HCT116 (cell line): ENCODE measurements at regions not wholly inside any gene's neighbourhood (a gene's known extent, or its start where the extent isn't known, plus 50 kb on each side); places are given as distances from the start of the nearest gene placed in this dataset.

Experiments used
- ATAC-seq: fragments of 200-7000 bp; cut with Tn5 transposase; 2 replicates; pipeline ENCODE4 v1.9.1; 2020; ENCODE audit warnings: mild to moderate bottlenecking, moderate library complexity
- BruUV-seq: library from RNA; stranded (reverse); fragments of 400-500 nt; replicated peaks from 2 replicates; lab custom pipeline; 2021; lab: Mats Ljungman, UMichigan
- CTCF ChIA-PET: fragments of 300-600 bp; sonication (Branson Sonifier 250); formaldehyde crosslinking; loops from one replicate; lab custom pipeline; 2021; ENCODE audit warnings: antibody characterized with exemption; lab: Charles Lee
- POLR2A ChIA-PET: fragments of 300-600, 350-600 bp; sonication (Branson Sonifier 250); formaldehyde crosslinking; loops from one replicate; lab custom pipeline; 2021; ENCODE audit warnings: antibody characterized with exemption; lab: Charles Lee
- RAD21 ChIA-PET, 2 experiments: fragments of 300-600 bp; sonication (Branson Sonifier 250); formaldehyde crosslinking; loops; one replicate each; lab custom pipeline; 2023; ENCODE audit warnings: low total read pairs in 2 of 2; ENCODE audit not compliant: uncharacterized antibody in 2 of 2, unreplicated experiment in 2 of 2, low non-redundant PET in 1 of 2; lab: Charles Lee
- DNase-seq: peaks from one replicate; pipeline ENCODE4 v3.0.0-alpha.2; 2010; ENCODE audit warnings: low read depth, low spot score
- H2AFZ ChIP-seq: fragments of 200-600 bp; shearing (Covaris generic), sonication (generic); 2 replicates; pipeline ENCODE4 v1.6.1; 2017; ENCODE audit warnings: low read depth, mixed run types, mixed read lengths, antibody characterized with exemption, low read length; ENCODE audit not compliant: poor library complexity, severe bottlenecking
- H3K27ac ChIP-seq: 2 replicates; pipeline ENCODE4 v1.5.1; 2012; ENCODE audit warnings: low read depth, low read length
- H3K27me3 ChIP-seq: fragments of 200-600 bp; sonication (generic); 2 replicates; pipeline ENCODE4 v1.6.1; 2016; ENCODE audit warnings: mixed run types, low read length, mixed read lengths; ENCODE audit not compliant: insufficient read depth
- H3K36me3 ChIP-seq, 2 experiments: fragments of 200-500 bp in 1 of 2; fragments of 200-600 bp in 1 of 2; sonication (Bioruptor generic) in 1 of 2; sonication (generic) in 1 of 2; 2 replicates each; pipeline versions ENCODE4 v1.5.1 to v1.6.1; 2014 to 2016; ENCODE audit warnings: low read length in 2 of 2, inconsistent platforms in 1 of 2, mixed read lengths in 1 of 2, mixed run types in 1 of 2; ENCODE audit not compliant: insufficient read depth in 2 of 2, control insufficient read depth in 1 of 2
- H3K4me1 ChIP-seq, 2 experiments: fragments of 200-600 bp in 1 of 2; sonication (generic) in 1 of 2; 2 replicates each; pipeline versions ENCODE4 v1.5.1 to v1.6.1; 2012 to 2017; ENCODE audit warnings: low read length in 2 of 2, inconsistent platforms in 1 of 2, mild to moderate bottlenecking in 1 of 2, mixed read lengths in 1 of 2, mixed run types in 1 of 2, moderate library complexity in 1 of 2; ENCODE audit not compliant: insufficient read depth in 2 of 2, control insufficient read depth in 1 of 2
- H3K4me2 ChIP-seq: fragments of 200-600 bp; sonication (generic); 2 replicates; pipeline ENCODE4 v1.6.1; 2017; ENCODE audit warnings: mixed run types, low read length, mixed read lengths
- H3K4me3 ChIP-seq, 2 experiments: fragments of 200-600 bp in 1 of 2; sonication (generic) in 1 of 2; replicated peaks in 1 of 2; 2 replicates each; pipeline ENCODE4 v1.5.1; 2011 to 2016; ENCODE audit warnings: low read length in 2 of 2, control low read depth in 1 of 2, low read depth in 1 of 2, mild to moderate bottlenecking in 1 of 2, mixed read lengths in 1 of 2, mixed run types in 1 of 2
- H3K79me2 ChIP-seq: fragments of 200-600 bp; sonication (generic); 2 replicates; pipeline ENCODE4 v1.6.1; 2017; ENCODE audit warnings: mild to moderate bottlenecking, mixed run types, low read length, moderate library complexity, mixed read lengths; ENCODE audit not compliant: insufficient read depth
- H3K9ac ChIP-seq: fragments of 200-600 bp; sonication (generic); 2 replicates; pipeline ENCODE4 v1.6.1; 2016; ENCODE audit warnings: low read length, mixed read lengths
- H3K9me2 ChIP-seq: fragments of 200-600 bp; sonication (generic), shearing (Covaris generic); 2 replicates; pipeline ENCODE4 v1.6.1; 2017; ENCODE audit warnings: mixed run types, mild to moderate bottlenecking, moderate library complexity; ENCODE audit not compliant: insufficient read depth
- H3K9me3 ChIP-seq, 2 experiments: fragments of 200-500 bp in 1 of 2; fragments of 200-600 bp in 1 of 2; sonication (Bioruptor generic) in 1 of 2; sonication (generic) in 1 of 2; 2 replicates each; pipeline ENCODE4 v1.6.1; 2014 to 2017; ENCODE audit warnings: low read length in 2 of 2, mixed read lengths in 2 of 2, inconsistent platforms in 1 of 2, low read depth in 1 of 2, mild to moderate bottlenecking in 1 of 2, mixed run types in 1 of 2, moderate library complexity in 1 of 2; ENCODE audit not compliant: control insufficient read depth in 1 of 2, insufficient read depth in 1 of 2
- H4K20me1 ChIP-seq: fragments of 200-600 bp; sonication (generic), shearing (Covaris generic); 2 replicates; pipeline ENCODE4 v1.6.1; 2017; ENCODE audit warnings: mixed run types, mild to moderate bottlenecking, moderate library complexity; ENCODE audit not compliant: insufficient read depth
- CBX3 ChIP-seq: IDR thresholded peaks from 2 replicates; pipeline ENCODE4 v1.6.1; 2012; ENCODE audit warnings: low read depth
- CTCF ChIP-seq, 3 experiments: fragments of 200-600 bp in 1 of 3; sonication (generic) in 1 of 3; IDR thresholded peaks in 2 of 3; conservative IDR thresholded peaks in 1 of 3; 2 replicates each; pipeline ENCODE4 v1.5.1; 2012 to 2017; ENCODE audit warnings: low read depth in 2 of 3, low read length in 2 of 3, antibody characterized with exemption in 1 of 3, borderline replicate concordance in 1 of 3, control low read depth in 1 of 3, mild to moderate bottlenecking in 1 of 3, mixed read lengths in 1 of 3, mixed run types in 1 of 3, moderate library complexity in 1 of 3; ENCODE audit not compliant: insufficient read depth in 1 of 3
- EGR1 ChIP-seq: IDR thresholded peaks from 2 replicates; pipeline ENCODE4 v1.6.1; 2012; ENCODE audit warnings: low read depth
- ELF1 ChIP-seq: IDR thresholded peaks from 2 replicates; pipeline ENCODE4 v1.6.1; 2012; ENCODE audit warnings: low read depth, borderline replicate concordance
- EZH2 ChIP-seq: fragments of 200-600 bp; sonication (generic); IDR thresholded peaks from 2 replicates; pipeline ENCODE4 v1.6.1; 2017; ENCODE audit warnings: antibody characterized with exemption, mixed run types
- EZH2phosphoT487 ChIP-seq: fragments of 200-600 bp; IDR thresholded peaks from 2 replicates; pipeline ENCODE4 v1.6.1; 2018; ENCODE audit warnings: antibody characterized with exemption, borderline replicate concordance
- FOSL1 ChIP-seq: IDR thresholded peaks from 2 replicates; pipeline ENCODE4 v1.6.1; 2012; ENCODE audit warnings: low read depth
- JUND ChIP-seq: IDR thresholded peaks from 2 replicates; pipeline ENCODE4 v1.6.1; 2012
- MAX ChIP-seq: IDR thresholded peaks from 2 replicates; pipeline ENCODE4 v1.6.1; 2012
- POLR2A ChIP-seq: IDR thresholded peaks from 2 replicates; pipeline ENCODE4 v1.7.0; 2011; ENCODE audit warnings: borderline replicate concordance; ENCODE audit not compliant: insufficient read depth, insufficient read length; ENCODE audit errors: extremely low read depth
- POLR2AphosphoS5 ChIP-seq: IDR thresholded peaks from 2 replicates; pipeline ENCODE4 v1.6.1; 2011; ENCODE audit warnings: mild to moderate bottlenecking, low read depth, low read length, moderate library complexity
- RAD21 ChIP-seq: IDR thresholded peaks from 2 replicates; pipeline ENCODE4 v1.6.1; 2012; ENCODE audit warnings: low read depth, mild to moderate bottlenecking
- REST ChIP-seq: IDR thresholded peaks from 2 replicates; pipeline ENCODE4 v1.6.1; 2012; ENCODE audit warnings: low read depth
- SP1 ChIP-seq: IDR thresholded peaks from 2 replicates; pipeline ENCODE4 v1.6.1; 2012; ENCODE audit warnings: low read depth
- SRF ChIP-seq: IDR thresholded peaks from 2 replicates; pipeline ENCODE4 v1.6.1; 2012; ENCODE audit warnings: low read depth
- TCF7L2 ChIP-seq: IDR thresholded peaks from 2 replicates; pipeline ENCODE4 v1.7.0; 2011; ENCODE audit warnings: borderline replicate concordance, inconsistent platforms; ENCODE audit not compliant: insufficient read depth, insufficient read length; ENCODE audit errors: extremely low read depth
- ZBTB33 ChIP-seq: IDR thresholded peaks from 2 replicates; pipeline ENCODE4 v1.6.1; 2011; ENCODE audit warnings: mild to moderate bottlenecking, low read length, moderate library complexity; ENCODE audit not compliant: insufficient replicate concordance; ENCODE audit errors: extremely low read depth
- ZFX ChIP-seq: fragments of 450-650 bp; IDR thresholded peaks from 2 replicates; pipeline ENCODE4 v1.6.1; 2017
- ZNF274 ChIP-seq: fragments of 200-500 bp; sonication (Bioruptor generic); IDR thresholded peaks from 2 replicates; pipeline ENCODE4 v1.6.1; 2014; ENCODE audit warnings: mild to moderate bottlenecking, low read depth, low read length, inconsistent platforms
- intact Hi-C: fragments of 100-400 bp; cut with micrococcal nuclease; formaldehyde crosslinking; loops from 2 replicates; pipeline ENCODE4 v1.10.0; 2022

- ChIA-PET CTCF (no interaction called here), POLR2A (no interaction called here), RAD21 (no interaction called here)
- TF ChIP-seq SRF, result no peak
- TF ChIP-seq EGR1, result no peak
- TF ChIP-seq ZNF274, result no peak
- no peak for TF ChIP-seq ZFX
- no peak for TF ChIP-seq JUND
- TF ChIP-seq EZH2phosphoT487, result no peak
- TF ChIP-seq ZBTB33, result no peak
- no peak for TF ChIP-seq TCF7L2
- no peak for TF ChIP-seq FOSL1
- TF ChIP-seq EZH2, result no peak
- no peak for TF ChIP-seq POLR2A
- TF ChIP-seq MAX, result no peak
- no peak for TF ChIP-seq REST
- no peak for TF ChIP-seq POLR2AphosphoS5
- no peak for TF ChIP-seq RAD21
- TF ChIP-seq CBX3, result no peak
- no peak for TF ChIP-seq SP1
- TF ChIP-seq CTCF (IDR thresholded peaks at IDR 0.05 in 2 of 3, conservative IDR thresholded peaks at IDR 0.05 in 1 of 3; ENCODE audit: borderline replicate concordance in 1 of 3, insufficient read depth in 1 of 3, low read depth in 2 of 3, low read length in 2 of 3), result no peak
- TF ChIP-seq ELF1, result no peak
- H3K79me2 ChIP-seq, result no peaks in the 10 kb centered on the region
- H3K27ac ChIP-seq, result no peak overlapping the region
- H4K20me1 ChIP-seq, result no peaks in the 10 kb centered on the region
- H3K4me2 ChIP-seq, result no peak overlapping the region
- H3K27me3 ChIP-seq, result peaks cover 69% of the 10 kb centered on the region
- H3K9ac ChIP-seq, result no peak overlapping the region
- no peaks in the 10 kb centered on the region for H3K9me3 ChIP-seq
- intact Hi-C loops, result no loop called here
- no peak for ATAC-seq
- DNase-seq, result no peak
- no peak overlapping the region for H2AFZ ChIP-seq
- H3K9me2 ChIP-seq, result no peaks in the 10 kb centered on the region
- no peaks in the 10 kb centered on the region for H3K36me3 ChIP-seq
- BruUV-seq, result no TSS peak
- no peaks in the 10 kb centered on the region for H3K4me1 ChIP-seq
- no peak overlapping the region for H3K4me3 ChIP-seq
These were observed 92.3 kb upstream of the ROPN1 start for GRCh38 chr3:124084022-124084881.
